CD14-positive monocyte (primary cell): ENCODE measurements at regions not wholly inside any gene's neighbourhood (a gene's known extent, or its start where the extent isn't known, plus 50 kb on each side); places are given as distances from the start of the nearest gene placed in this dataset.

Source experiments
- DNase-seq, 3 donors: peaks; one replicate each; pipeline ENCODE4 v3.0.0-alpha.2; 2011 to 2022
- H2AFZ ChIP-seq: 2 replicates; pipeline ENCODE4 v1.6.0; 2012; ENCODE audit warnings: mild to moderate bottlenecking, low read depth, low read length, inconsistent platforms; ENCODE audit not compliant: insufficient read depth, poor library complexity, severe bottlenecking
- H3K27ac ChIP-seq, 2 donors: 1 replicate in 1 of 2; 2 replicates in 1 of 2; pipeline ENCODE4 v1.5.1; 2012 to 2013; ENCODE audit warnings: low read length in 2 of 2, control low read depth in 1 of 2, inconsistent platforms in 1 of 2, low read depth in 1 of 2, mild to moderate bottlenecking in 1 of 2
- H3K27me3 ChIP-seq, 2 donors: one replicate each; pipeline versions ENCODE4 v1.6.0 to v1.6.1; 2011 to 2013; ENCODE audit warnings: low read length in 2 of 2; ENCODE audit not compliant: control insufficient read depth in 2 of 2, insufficient read depth in 2 of 2
- H3K36me3 ChIP-seq, 2 donors: replicated peaks in 1 of 2; 1 replicate in 1 of 2; 2 replicates in 1 of 2; pipeline versions ENCODE4 v1.5.1 to v1.6.1; 2012 to 2013; ENCODE audit warnings: low read length in 2 of 2, control low read depth in 1 of 2, inconsistent platforms in 1 of 2, mild to moderate bottlenecking in 1 of 2; ENCODE audit not compliant: insufficient read depth in 2 of 2, control insufficient read depth in 1 of 2
- H3K4me1 ChIP-seq, 2 donors: 1 replicate in 1 of 2; 2 replicates in 1 of 2; pipeline versions ENCODE4 v1.5.1 to v1.6.1; 2012 to 2013; ENCODE audit warnings: low read length in 2 of 2, control low read depth in 1 of 2, inconsistent platforms in 1 of 2, mild to moderate bottlenecking in 1 of 2, moderate library complexity in 1 of 2; ENCODE audit not compliant: insufficient read depth in 2 of 2, control insufficient read depth in 1 of 2
- H3K4me2 ChIP-seq: replicated peaks from 2 replicates; pipeline ENCODE3; 2012; ENCODE audit warnings: low read length, moderate library complexity, mild to moderate bottlenecking; ENCODE audit not compliant: poor library complexity, severe bottlenecking; ENCODE audit errors: extremely low read depth
- H3K4me3 ChIP-seq, 3 experiments: fragments of 200-600 bp in 1 of 3; sonication (generic) in 1 of 3; replicated peaks in 1 of 3; 1 replicate in 2 of 3; 2 replicates in 1 of 3; pipeline ENCODE4 v1.5.1; 2011 to 2013; ENCODE audit warnings: low read length in 3 of 3, mild to moderate bottlenecking in 3 of 3, control low read depth in 2 of 3, low read depth in 2 of 3, inconsistent platforms in 1 of 3, moderate library complexity in 1 of 3
- H3K79me2 ChIP-seq: 2 replicates; pipeline ENCODE4 v1.6.0; 2012; ENCODE audit warnings: mild to moderate bottlenecking, control low read depth, inconsistent platforms, low read length, moderate library complexity; ENCODE audit not compliant: insufficient read depth
- H3K9ac ChIP-seq: 2 replicates; pipeline ENCODE4 v1.6.0; 2017; ENCODE audit warnings: low read length, mild to moderate bottlenecking; ENCODE audit not compliant: insufficient read depth, poor library complexity, severe bottlenecking
- H3K9me3 ChIP-seq, 2 donors: replicated peaks in 1 of 2; 1 replicate in 1 of 2; 2 replicates in 1 of 2; pipeline versions ENCODE4 v1.5.1 to v1.6.1; 2012 to 2013; ENCODE audit warnings: low read length in 2 of 2, control low read depth in 1 of 2; ENCODE audit not compliant: control insufficient read depth in 1 of 2, insufficient read depth in 1 of 2
- H4K20me1 ChIP-seq: 2 replicates; pipeline ENCODE4 v1.6.0; 2012; ENCODE audit warnings: mild to moderate bottlenecking, low read length, control low read depth, moderate library complexity; ENCODE audit not compliant: insufficient read depth
- H3K27ac Mint-ChIP-seq, 7 donors: one replicate each; pipeline ENCODE4 v1.8.0; 2020; ENCODE audit warnings: mild to moderate bottlenecking in 7 of 7, mixed read lengths in 7 of 7, moderate library complexity in 6 of 7, inconsistent platforms in 2 of 7
- H3K27me3 Mint-ChIP-seq, 3 donors: one replicate each; pipeline ENCODE4 v1.8.0; 2021 to 2022; ENCODE audit warnings: low read depth in 3 of 3, mild to moderate bottlenecking in 3 of 3, mixed read lengths in 3 of 3, moderate library complexity in 3 of 3, inconsistent platforms in 1 of 3
- H3K36me3 Mint-ChIP-seq, 2 donors: one replicate each; pipeline ENCODE4 v1.8.0; 2020; ENCODE audit warnings: mixed read lengths in 2 of 2, inconsistent platforms in 1 of 2, mild to moderate bottlenecking in 1 of 2
- H3K4me1 Mint-ChIP-seq: one replicate; pipeline ENCODE4 v1.8.0; 2020; ENCODE audit warnings: mild to moderate bottlenecking, mixed read lengths
- H3K4me3 Mint-ChIP-seq, 2 donors: one replicate each; pipeline ENCODE4 v1.8.0; 2020; ENCODE audit warnings: mild to moderate bottlenecking in 2 of 2, mixed read lengths in 2 of 2, moderate library complexity in 1 of 2
- H3K9me3 Mint-ChIP-seq, 7 donors: one replicate each; pipeline ENCODE4 v1.8.0; 2020 to 2022; ENCODE audit warnings: mixed read lengths in 7 of 7, mild to moderate bottlenecking in 6 of 7, moderate library complexity in 6 of 7, inconsistent platforms in 2 of 7
- WGBS: methylation state at CpG from one replicate; pipeline ENCODE4 v1.1.5; 2013; ENCODE audit warnings: missing lambda C conversion rate; ENCODE audit not compliant: insufficient coverage; 5-methylcytosine and 5-hydroxymethylcytosine counted together
- intact Hi-C, 2 donors: fragments of 100-400 bp; cut with micrococcal nuclease; formaldehyde crosslinking; loops; one replicate each; pipeline versions ENCODE4 v1.15.0 to v1.15.1; 2023
- TF ChIP-seq, protein P1 (sequence below): fragments of 200-600 bp; IDR thresholded peaks from one replicate; pipeline ENCODE4 v1.8.0; 2022; ENCODE audit warnings: antibody characterized with exemption, mild to moderate bottlenecking

DNA sequence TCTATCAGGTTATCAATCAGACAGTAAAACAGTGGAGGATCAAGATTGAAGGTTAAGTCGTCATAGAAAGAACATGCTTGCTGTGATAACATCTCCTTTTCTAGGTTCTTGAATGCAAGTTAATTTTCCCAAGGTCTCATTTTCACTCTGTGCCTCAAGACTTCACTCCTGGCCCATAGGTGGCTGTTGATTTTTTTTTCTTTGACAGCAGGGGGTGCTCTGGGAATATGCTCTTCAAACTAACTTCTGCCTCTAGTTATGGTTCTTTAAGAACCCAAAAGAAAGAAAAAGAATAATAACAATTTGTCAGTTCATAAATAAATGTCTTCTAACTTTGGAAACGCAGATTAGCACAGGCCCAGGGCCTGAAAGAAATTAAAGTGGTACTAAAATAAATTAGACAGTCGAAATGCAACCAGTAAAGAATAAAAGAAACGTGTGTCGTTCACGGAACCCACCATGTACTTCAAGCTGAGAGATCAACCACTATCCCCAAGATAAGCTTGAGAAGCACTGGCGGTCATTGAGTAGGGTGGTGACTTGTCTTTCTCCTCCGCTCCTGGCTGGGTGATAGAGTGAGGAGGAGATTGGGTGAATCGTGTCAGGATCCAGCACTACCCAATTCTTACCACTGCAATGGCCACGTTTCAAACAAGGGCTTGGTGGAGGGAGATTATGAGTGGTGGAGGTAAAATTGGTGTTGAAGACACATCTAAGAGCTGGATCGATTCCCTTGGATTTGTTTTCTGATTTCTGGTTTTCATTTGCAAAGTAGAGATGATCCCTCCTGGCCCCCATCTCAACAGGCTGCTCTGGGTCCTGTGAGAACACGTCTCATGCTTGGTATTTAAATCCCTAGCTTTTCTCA is 93.4 kb upstream of the IRX4 start:
- no peaks in the 10 kb centered on the region for H3K36me3 ChIP-seq
- no peaks in the 10 kb centered on the region for H3K4me1 ChIP-seq
- H3K79me2 ChIP-seq, result no peaks in the 10 kb centered on the region
- H4K20me1 ChIP-seq, result no peaks in the 10 kb centered on the region
- Mint-ChIP-seq H3K4me3 (no peak overlapping the region), H3K27me3 (peaks cover 0 to 5% (median 3%) of the 10 kb centered on the region in 3 donors), H3K9me3 (peaks cover 0 to 13% (median 6%) of the 10 kb centered on the region in 7 donors), H3K4me1 (no peaks in the 10 kb centered on the region), H3K27ac (no peak overlapping the region), H3K36me3 (no peaks in the 10 kb centered on the region)
- H3K4me3 ChIP-seq, result no peak overlapping the region
- H3K27me3 ChIP-seq, result no peaks in the 10 kb centered on the region
- no peak for DNase-seq
- no peak overlapping the region for H2AFZ ChIP-seq
- intact Hi-C loops, result no loop called here
- H3K9ac ChIP-seq, result no peak overlapping the region
- 94% methylated on average over 3 of the region's 12 CpGs for WGBS
- H3K4me2 ChIP-seq, result no peak overlapping the region
- TF ChIP-seq, protein P1, sequence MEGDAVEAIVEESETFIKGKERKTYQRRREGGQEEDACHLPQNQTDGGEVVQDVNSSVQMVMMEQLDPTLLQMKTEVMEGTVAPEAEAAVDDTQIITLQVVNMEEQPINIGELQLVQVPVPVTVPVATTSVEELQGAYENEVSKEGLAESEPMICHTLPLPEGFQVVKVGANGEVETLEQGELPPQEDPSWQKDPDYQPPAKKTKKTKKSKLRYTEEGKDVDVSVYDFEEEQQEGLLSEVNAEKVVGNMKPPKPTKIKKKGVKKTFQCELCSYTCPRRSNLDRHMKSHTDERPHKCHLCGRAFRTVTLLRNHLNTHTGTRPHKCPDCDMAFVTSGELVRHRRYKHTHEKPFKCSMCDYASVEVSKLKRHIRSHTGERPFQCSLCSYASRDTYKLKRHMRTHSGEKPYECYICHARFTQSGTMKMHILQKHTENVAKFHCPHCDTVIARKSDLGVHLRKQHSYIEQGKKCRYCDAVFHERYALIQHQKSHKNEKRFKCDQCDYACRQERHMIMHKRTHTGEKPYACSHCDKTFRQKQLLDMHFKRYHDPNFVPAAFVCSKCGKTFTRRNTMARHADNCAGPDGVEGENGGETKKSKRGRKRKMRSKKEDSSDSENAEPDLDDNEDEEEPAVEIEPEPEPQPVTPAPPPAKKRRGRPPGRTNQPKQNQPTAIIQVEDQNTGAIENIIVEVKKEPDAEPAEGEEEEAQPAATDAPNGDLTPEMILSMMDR, result no peak
- no peak overlapping the region for H3K27ac ChIP-seq
- H3K9me3 ChIP-seq, result peaks cover 7 to 8% of the 10 kb centered on the region in 2 donors

DNA sequence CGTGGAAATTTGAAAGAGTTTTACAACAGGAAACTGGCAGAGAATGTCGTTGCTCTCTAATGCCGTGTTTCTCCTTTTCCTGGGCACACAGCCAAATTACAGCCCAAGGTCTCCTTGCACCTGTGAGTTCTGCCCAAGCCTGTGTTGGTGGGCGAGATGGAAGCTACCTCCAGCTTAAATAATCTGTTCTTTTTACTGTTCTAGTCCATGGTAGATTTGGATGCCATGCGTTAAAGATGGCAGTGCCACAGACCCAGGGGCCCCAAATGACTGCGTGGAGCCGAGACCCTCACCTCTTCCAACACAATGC is 92.6 kb upstream of the IRX4 start:
- Histone ChIP-seq H2AFZ (no peak overlapping the region), H3K9ac (no peak overlapping the region), H3K27ac (no peak overlapping the region), H4K20me1 (no peaks in the 10 kb centered on the region), H3K4me1 (no peaks in the 10 kb centered on the region), H3K27me3 (no peaks in the 10 kb centered on the region), H3K36me3 (no peaks in the 10 kb centered on the region), H3K9me3 (peaks cover 7 to 8% of the 10 kb centered on the region in 2 donors), H3K4me3 (no peak overlapping the region), H3K79me2 (no peaks in the 10 kb centered on the region), H3K4me2 (no peak overlapping the region)
- no peak overlapping the region for H3K4me3 Mint-ChIP-seq
- TF ChIP-seq, protein P1, result no peak
- no peaks in the 10 kb centered on the region for H3K4me1 Mint-ChIP-seq
- H3K36me3 Mint-ChIP-seq, result no peaks in the 10 kb centered on the region
- H3K27me3 Mint-ChIP-seq, result peaks cover 0 to 5% (median 3%) of the 10 kb centered on the region in 3 donors
- H3K9me3 Mint-ChIP-seq, result peaks cover 0 to 13% (median 6%) of the 10 kb centered on the region in 7 donors
- intact Hi-C loops, result no loop called here
- WGBS, result 17% methylated on average over 3 of the region's 7 CpGs
- no peak for DNase-seq
- no peak overlapping the region for H3K27ac Mint-ChIP-seq
